ENCODE measurements at regions not wholly inside any gene's neighbourhood (a gene's known extent, or its start where the extent isn't known, plus 50 kb on each side); places are given as distances from the start of the nearest gene placed in this dataset.

DNA sequence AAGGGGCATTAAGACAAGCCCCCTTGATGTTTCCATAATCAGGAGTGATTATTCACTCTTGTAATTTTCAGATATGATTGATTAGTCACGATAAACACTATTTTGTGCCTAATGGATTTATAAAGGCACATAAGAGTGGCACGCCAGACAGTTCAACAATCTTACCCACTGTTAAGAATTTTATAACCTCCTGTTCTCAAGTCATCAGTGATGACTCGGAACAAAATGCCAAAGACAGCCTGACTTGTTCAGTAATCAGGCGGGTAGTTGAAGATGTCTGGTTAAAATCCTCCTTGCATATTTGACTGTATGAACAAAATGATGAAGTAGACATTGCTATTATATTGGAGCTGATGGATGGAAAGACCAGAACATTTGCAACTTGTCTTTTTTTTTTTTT lies 212.1 kb upstream of the RMST start:
- Histone ChIP-seq H3K9me3 (replicated peaks in 1 of 2; ENCODE audit: control insufficient read depth in 1 of 2, insufficient read depth in 1 of 2, low read length in 2 of 2) (no peaks in the 10 kb centered on the region), H2AFZ (ENCODE audit: insufficient read depth, low read depth, low read length, poor library complexity, severe bottlenecking) (no peak overlapping the region), H3K79me2 (ENCODE audit: insufficient read depth, low read length) (no peaks in the 10 kb centered on the region), H3K9ac (ENCODE audit: insufficient read depth, low read length, poor library complexity, severe bottlenecking) (no peak overlapping the region), H3K36me3 (replicated peaks in 1 of 2; ENCODE audit: control insufficient read depth in 1 of 2, insufficient read depth in 2 of 2, low read length in 2 of 2) (no peaks in the 10 kb centered on the region), H3K4me3 (replicated peaks in 1 of 3; ENCODE audit: low read depth in 2 of 3, low read length in 3 of 3) (no peak overlapping the region), H3K4me2 (replicated peaks; ENCODE audit: extremely low read depth, low read length, poor library complexity, severe bottlenecking) (no peak overlapping the region), H3K27ac (ENCODE audit: low read depth in 1 of 2, low read length in 2 of 2) (no peak overlapping the region), H3K27me3 (ENCODE audit: control insufficient read depth in 2 of 2, insufficient read depth in 2 of 2, low read length in 2 of 2) (no peaks in the 10 kb centered on the region), H3K4me1 (ENCODE audit: control insufficient read depth in 1 of 2, insufficient read depth in 2 of 2, low read length in 2 of 2) (no peaks in the 10 kb centered on the region), H4K20me1 (ENCODE audit: insufficient read depth, low read length) (no peaks in the 10 kb centered on the region)
- H3K4me1 Mint-ChIP-seq = no peaks in the 10 kb centered on the region
- no peak for DNase-seq
- H3K4me3 Mint-ChIP-seq = no peak overlapping the region
- H3K27me3 Mint-ChIP-seq (ENCODE audit: low read depth in 3 of 3) = peaks cover 0 to 2% (median 0%) of the 10 kb centered on the region in 3 donors
- peaks cover 0 to 2% (median 0%) of the 10 kb centered on the region in 7 donors for H3K9me3 Mint-ChIP-seq
- intact Hi-C loops (cut with micrococcal nuclease) = no loop called here
- TF ChIP-seq, protein P1, sequence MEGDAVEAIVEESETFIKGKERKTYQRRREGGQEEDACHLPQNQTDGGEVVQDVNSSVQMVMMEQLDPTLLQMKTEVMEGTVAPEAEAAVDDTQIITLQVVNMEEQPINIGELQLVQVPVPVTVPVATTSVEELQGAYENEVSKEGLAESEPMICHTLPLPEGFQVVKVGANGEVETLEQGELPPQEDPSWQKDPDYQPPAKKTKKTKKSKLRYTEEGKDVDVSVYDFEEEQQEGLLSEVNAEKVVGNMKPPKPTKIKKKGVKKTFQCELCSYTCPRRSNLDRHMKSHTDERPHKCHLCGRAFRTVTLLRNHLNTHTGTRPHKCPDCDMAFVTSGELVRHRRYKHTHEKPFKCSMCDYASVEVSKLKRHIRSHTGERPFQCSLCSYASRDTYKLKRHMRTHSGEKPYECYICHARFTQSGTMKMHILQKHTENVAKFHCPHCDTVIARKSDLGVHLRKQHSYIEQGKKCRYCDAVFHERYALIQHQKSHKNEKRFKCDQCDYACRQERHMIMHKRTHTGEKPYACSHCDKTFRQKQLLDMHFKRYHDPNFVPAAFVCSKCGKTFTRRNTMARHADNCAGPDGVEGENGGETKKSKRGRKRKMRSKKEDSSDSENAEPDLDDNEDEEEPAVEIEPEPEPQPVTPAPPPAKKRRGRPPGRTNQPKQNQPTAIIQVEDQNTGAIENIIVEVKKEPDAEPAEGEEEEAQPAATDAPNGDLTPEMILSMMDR (IDR thresholded peaks at IDR 0.05) = no peak
- no peak overlapping the region for H3K27ac Mint-ChIP-seq
- H3K36me3 Mint-ChIP-seq = no peaks in the 10 kb centered on the region
- no CpG with 5 or more reads among the region's 4 CpGs for WGBS (ENCODE audit: insufficient coverage)

DNA sequence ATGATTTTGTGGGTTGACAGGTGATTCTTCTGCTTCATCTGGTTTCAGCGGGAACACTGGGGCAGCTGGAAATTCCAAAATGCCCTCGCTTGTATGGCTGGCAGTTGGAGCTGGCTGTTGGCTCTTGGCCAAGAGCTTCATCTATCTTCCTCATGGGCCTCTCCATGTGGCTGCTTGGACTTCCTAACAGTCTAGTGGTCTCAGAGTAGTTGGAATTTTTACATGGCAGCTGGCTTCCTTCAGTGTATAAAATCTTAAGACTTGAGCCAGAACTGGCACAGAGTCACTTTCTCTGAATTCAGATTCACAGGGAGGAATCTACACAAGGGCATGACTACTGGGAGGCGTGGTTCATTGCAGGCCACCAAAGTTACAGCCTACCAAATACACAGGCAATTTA lies 204.9 kb upstream of the RMST start:
- no peak overlapping the region for H3K4me3 ChIP-seq (replicated peaks in 1 of 3; ENCODE audit: low read depth in 2 of 3, low read length in 3 of 3)
- intact Hi-C loops (cut with micrococcal nuclease) = no loop called here
- H3K79me2 ChIP-seq (ENCODE audit: insufficient read depth, low read length) = no peaks in the 10 kb centered on the region
- Mint-ChIP-seq H3K4me3 (no peak overlapping the region), H3K27me3 (ENCODE audit: low read depth in 3 of 3) (peaks cover 0 to 2% (median 0%) of the 10 kb centered on the region in 3 donors), H3K9me3 (peaks cover 0 to 5% (median under 1%) of the 10 kb centered on the region in 7 donors), H3K27ac (no peak overlapping the region), H3K36me3 (no peaks in the 10 kb centered on the region), H3K4me1 (no peaks in the 10 kb centered on the region)
- no peaks in the 10 kb centered on the region for H3K36me3 ChIP-seq (replicated peaks in 1 of 2; ENCODE audit: control insufficient read depth in 1 of 2, insufficient read depth in 2 of 2, low read length in 2 of 2)
- H4K20me1 ChIP-seq (ENCODE audit: insufficient read depth, low read length) = no peaks in the 10 kb centered on the region
- no peak overlapping the region for H3K27ac ChIP-seq (ENCODE audit: low read depth in 1 of 2, low read length in 2 of 2)
- no peak overlapping the region for H2AFZ ChIP-seq (ENCODE audit: insufficient read depth, low read depth, low read length, poor library complexity, severe bottlenecking)
- TF ChIP-seq, protein P1 (IDR thresholded peaks at IDR 0.05) = no peak
- no peaks in the 10 kb centered on the region for H3K4me1 ChIP-seq (ENCODE audit: control insufficient read depth in 1 of 2, insufficient read depth in 2 of 2, low read length in 2 of 2)
- H3K4me2 ChIP-seq (replicated peaks; ENCODE audit: extremely low read depth, low read length, poor library complexity, severe bottlenecking) = no peak overlapping the region
- H3K9ac ChIP-seq (ENCODE audit: insufficient read depth, low read length, poor library complexity, severe bottlenecking) = no peak overlapping the region
- no peak for DNase-seq
- no peaks in the 10 kb centered on the region for H3K9me3 ChIP-seq (replicated peaks in 1 of 2; ENCODE audit: control insufficient read depth in 1 of 2, insufficient read depth in 1 of 2, low read length in 2 of 2)
- WGBS (ENCODE audit: insufficient coverage) = 88% methylated on average over 2 of the region's 3 CpGs
- no peaks in the 10 kb centered on the region for H3K27me3 ChIP-seq (ENCODE audit: control insufficient read depth in 2 of 2, insufficient read depth in 2 of 2, low read length in 2 of 2)
